ENCODE measurements at regions not wholly inside any gene's neighbourhood (a gene's known extent, or its start where the extent isn't known, plus 50 kb on each side); places are given as distances from the start of the nearest gene placed in this dataset.

DNA sequence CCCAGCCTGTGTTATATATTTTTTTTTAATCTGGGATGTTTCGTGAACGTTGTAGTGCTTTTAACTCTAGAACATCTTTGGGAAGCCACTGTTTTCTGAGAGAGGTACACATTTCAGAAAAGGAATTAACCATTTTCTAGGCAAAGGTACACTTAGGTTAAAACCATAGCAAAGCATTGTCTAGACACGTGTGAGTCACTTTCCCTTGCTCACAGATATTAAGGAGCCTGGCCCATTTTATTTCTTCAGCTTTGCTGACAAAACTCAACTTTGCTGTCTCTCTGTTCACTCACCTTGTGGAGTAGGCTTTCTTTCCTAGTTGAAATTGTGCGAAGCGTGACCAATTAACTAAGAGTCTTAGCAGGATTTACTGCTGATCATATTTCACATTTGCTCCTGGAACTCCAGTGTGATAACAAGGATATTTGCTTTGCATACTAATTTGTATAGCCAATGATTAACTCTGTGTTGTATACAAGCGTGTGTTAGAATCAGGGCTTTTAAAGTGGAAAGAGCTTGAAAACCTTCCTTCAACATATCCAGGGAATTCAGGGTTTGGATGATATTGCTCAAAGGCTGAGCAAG is 215.0 kb upstream of the AGAP1 start:
- TF ChIP-seq, protein P1, sequence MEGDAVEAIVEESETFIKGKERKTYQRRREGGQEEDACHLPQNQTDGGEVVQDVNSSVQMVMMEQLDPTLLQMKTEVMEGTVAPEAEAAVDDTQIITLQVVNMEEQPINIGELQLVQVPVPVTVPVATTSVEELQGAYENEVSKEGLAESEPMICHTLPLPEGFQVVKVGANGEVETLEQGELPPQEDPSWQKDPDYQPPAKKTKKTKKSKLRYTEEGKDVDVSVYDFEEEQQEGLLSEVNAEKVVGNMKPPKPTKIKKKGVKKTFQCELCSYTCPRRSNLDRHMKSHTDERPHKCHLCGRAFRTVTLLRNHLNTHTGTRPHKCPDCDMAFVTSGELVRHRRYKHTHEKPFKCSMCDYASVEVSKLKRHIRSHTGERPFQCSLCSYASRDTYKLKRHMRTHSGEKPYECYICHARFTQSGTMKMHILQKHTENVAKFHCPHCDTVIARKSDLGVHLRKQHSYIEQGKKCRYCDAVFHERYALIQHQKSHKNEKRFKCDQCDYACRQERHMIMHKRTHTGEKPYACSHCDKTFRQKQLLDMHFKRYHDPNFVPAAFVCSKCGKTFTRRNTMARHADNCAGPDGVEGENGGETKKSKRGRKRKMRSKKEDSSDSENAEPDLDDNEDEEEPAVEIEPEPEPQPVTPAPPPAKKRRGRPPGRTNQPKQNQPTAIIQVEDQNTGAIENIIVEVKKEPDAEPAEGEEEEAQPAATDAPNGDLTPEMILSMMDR (IDR thresholded peaks at IDR 0.05 in 8 of 11, conservative IDR thresholded peaks at IDR 0.05 in 3 of 11) = no peak
- no peak for TF ChIP-seq POLR2A (IDR thresholded peaks at IDR 0.05)
- TF ChIP-seq POLR2AphosphoS5 (IDR thresholded peaks at IDR 0.05) = no peak

All from spleen (tissue), 7 donors.